GM12891 (cell line): ENCODE measurements at regions not wholly inside any gene's neighbourhood (a gene's known extent, or its start where the extent isn't known, plus 50 kb on each side); places are given as distances from the start of the nearest gene placed in this dataset.

Source experiments
- POLR2A ChIP-seq: IDR thresholded peaks from 2 replicates; pipeline ENCODE4 v1.6.1; 2011; ENCODE audit warnings: low read depth, low read length, control low read depth
- POLR2AphosphoS5 ChIP-seq: IDR thresholded peaks from 2 replicates; pipeline ENCODE4 v1.6.1; 2011; ENCODE audit warnings: low read depth, low read length, control low read depth
- POU2F2 ChIP-seq: IDR thresholded peaks from 2 replicates; pipeline ENCODE4 v1.6.1; 2011; ENCODE audit warnings: low read depth, mild to moderate bottlenecking, control low read depth, low read length, moderate library complexity
- SPI1 ChIP-seq: IDR thresholded peaks from 2 replicates; pipeline ENCODE4 v1.6.1; 2011; ENCODE audit warnings: low read depth, low read length, control low read depth
- TAF1 ChIP-seq: IDR thresholded peaks from 2 replicates; pipeline ENCODE4 v1.6.1; 2011; ENCODE audit warnings: low read depth, low read length, control low read depth

GRCh38 chr12:115758877-115759620 is 518.4 kb downstream of the MED13L start:
- no peak for TF ChIP-seq POLR2A
- no peak for TF ChIP-seq SPI1
- no peak for TF ChIP-seq POU2F2
- TF ChIP-seq POLR2AphosphoS5 = no peak
- no peak for TF ChIP-seq TAF1
